ENCODE measurements at regions not wholly inside any gene's neighbourhood (a gene's known extent, or its start where the extent isn't known, plus 50 kb on each side); places are given as distances from the start of the nearest gene placed in this dataset.
"Not testable (repeated sequence)": the region's sequence is repeated elsewhere in the genome, so short reads cannot be mapped to it uniquely, and the experiment has no call there.

DNA sequence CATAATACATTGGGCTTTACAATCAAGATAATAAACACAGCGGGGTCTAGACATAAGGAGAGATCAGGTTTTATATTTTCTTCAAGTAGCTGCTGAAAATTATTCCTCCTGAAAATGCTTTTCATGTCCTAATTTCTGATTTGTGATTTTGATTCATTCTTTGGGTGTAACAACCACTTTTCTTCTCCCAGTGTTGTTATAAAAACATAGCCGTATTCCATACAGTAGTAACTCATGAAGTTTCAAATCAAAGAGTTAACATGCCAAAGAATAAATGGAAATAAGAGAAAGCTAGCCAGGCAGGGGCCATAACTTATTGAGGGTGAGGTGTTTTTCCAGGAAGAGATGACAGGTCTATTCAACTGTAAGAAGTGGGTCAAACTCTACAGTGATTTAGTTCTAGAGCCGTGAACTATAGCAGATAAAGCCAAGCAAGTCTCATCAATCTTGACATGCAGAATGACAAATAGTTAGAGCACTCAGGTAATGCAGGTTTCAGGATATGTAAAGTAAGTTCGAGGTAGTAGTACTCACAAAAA lies 934.4 kb upstream of the SLITRK1 start:
- Histone ChIP-seq H3K4me3 (ENCODE audit: extremely low read depth, insufficient read depth, low read length, poor library complexity, severe bottlenecking) (no peak overlapping the region), H3K27ac (ENCODE audit: low read depth, low read length, severe bottlenecking) (no peak overlapping the region), H3K4me1 (ENCODE audit: control insufficient read depth, insufficient read depth, low read length, poor library complexity, severe bottlenecking) (no peaks in the 10 kb centered on the region), H3K9me3 (ENCODE audit: control insufficient read depth, low read length) (no peaks in the 10 kb centered on the region), H3K36me3 (ENCODE audit: control insufficient read depth, insufficient read depth, low read length) (no peaks in the 10 kb centered on the region)
- WGBS, 2 experiments (ENCODE audit: insufficient coverage in 2 of 2) = 100% methylated on average over 1 of the region's 4 CpGs

DNA sequence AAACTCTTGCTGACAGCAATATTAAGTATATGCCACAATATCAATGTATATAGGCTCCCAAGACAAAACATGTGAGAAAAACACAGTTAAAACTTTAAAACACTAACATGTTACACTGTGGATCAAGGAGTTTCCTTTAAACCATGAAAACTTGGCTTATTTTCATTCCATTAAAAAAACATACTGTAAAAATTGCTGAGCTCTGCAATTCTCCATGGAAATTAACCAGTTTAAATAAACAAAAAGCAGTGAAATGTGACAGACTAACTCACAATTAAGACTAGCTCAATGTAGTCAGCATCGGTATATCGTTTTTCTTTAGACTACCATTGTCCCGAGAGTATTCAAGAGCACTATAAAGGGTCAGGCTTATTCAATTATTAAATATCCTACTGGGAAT lies 930.5 kb upstream of the SLITRK1 start:
- Histone ChIP-seq H3K4me1 (ENCODE audit: control insufficient read depth, insufficient read depth, low read length, poor library complexity, severe bottlenecking) (no peaks in the 10 kb centered on the region), H3K4me3 (ENCODE audit: extremely low read depth, insufficient read depth, low read length, poor library complexity, severe bottlenecking) (no peak overlapping the region), H3K9me3 (ENCODE audit: control insufficient read depth, low read length) (no peaks in the 10 kb centered on the region), H3K36me3 (ENCODE audit: control insufficient read depth, insufficient read depth, low read length) (no peaks in the 10 kb centered on the region), H3K27ac (ENCODE audit: low read depth, low read length, severe bottlenecking) (no peak overlapping the region)
- no CpG with 5 or more reads among the region's 3 CpGs for WGBS, 2 experiments (ENCODE audit: insufficient coverage in 2 of 2)

GRCh38 chr13:84812078-84812477 lies 929.8 kb upstream of the SLITRK1 start:
- Histone ChIP-seq H3K27ac (ENCODE audit: low read depth, low read length, severe bottlenecking) (no peak overlapping the region), H3K36me3 (ENCODE audit: control insufficient read depth, insufficient read depth, low read length) (no peaks in the 10 kb centered on the region), H3K4me1 (ENCODE audit: control insufficient read depth, insufficient read depth, low read length, poor library complexity, severe bottlenecking) (no peaks in the 10 kb centered on the region), H3K9me3 (ENCODE audit: control insufficient read depth, low read length) (no peaks in the 10 kb centered on the region), H3K4me3 (ENCODE audit: extremely low read depth, insufficient read depth, low read length, poor library complexity, severe bottlenecking) (no peak overlapping the region)
- WGBS, 2 experiments (ENCODE audit: insufficient coverage in 2 of 2) = no CpG with 5 or more reads among the region's 2 CpGs

DNA sequence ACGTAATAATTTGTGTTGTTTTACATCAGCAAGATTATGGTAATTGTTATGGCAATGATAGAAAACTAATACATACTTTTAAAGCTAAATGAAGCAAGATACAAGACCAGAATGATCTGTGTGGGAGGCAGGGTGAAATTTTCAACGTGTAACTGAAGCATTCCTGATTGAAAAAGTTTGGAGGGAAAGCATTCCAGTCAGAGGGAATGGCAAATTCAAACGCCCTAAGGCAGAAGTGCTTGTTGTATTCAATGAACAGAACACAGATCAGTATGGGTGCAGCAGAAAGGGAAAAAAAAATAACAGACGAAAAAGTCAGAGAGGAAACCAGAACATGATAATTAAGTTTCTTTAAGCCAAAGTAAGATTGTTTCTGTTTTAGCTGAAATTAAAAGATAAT lies 928.5 kb upstream of the SLITRK1 start:
- WGBS, 2 experiments (ENCODE audit: insufficient coverage in 2 of 2) = 18 to 50% methylated on average over 2 of the region's 4 CpGs
- no peaks in the 10 kb centered on the region for H3K4me1 ChIP-seq (ENCODE audit: control insufficient read depth, insufficient read depth, low read length, poor library complexity, severe bottlenecking)
- no peaks in the 10 kb centered on the region for H3K9me3 ChIP-seq (ENCODE audit: control insufficient read depth, low read length)
- H3K36me3 ChIP-seq (ENCODE audit: control insufficient read depth, insufficient read depth, low read length) = no peaks in the 10 kb centered on the region
- no peak overlapping the region for H3K27ac ChIP-seq (ENCODE audit: low read depth, low read length, severe bottlenecking)
- H3K4me3 ChIP-seq (ENCODE audit: extremely low read depth, insufficient read depth, low read length, poor library complexity, severe bottlenecking) = no peak overlapping the region

DNA sequence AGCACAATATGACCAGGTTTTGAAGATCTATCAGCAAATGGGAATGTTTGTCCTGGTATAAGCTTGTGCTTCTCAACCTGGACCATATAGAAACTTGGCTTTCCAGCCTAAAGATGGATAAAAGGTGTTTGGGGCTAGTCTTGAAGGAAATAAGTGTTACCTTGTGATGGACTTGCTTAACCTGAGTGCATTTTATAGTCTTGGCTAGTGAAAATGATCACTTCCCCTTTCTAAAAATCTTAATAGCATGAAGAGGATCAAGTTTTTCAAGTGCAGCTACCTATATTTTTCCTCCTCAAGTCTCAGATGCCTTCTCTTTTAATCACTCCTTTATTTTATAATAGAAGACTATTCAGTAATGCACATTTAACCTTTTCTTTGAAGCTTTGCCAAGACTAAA lies 919.8 kb upstream of the SLITRK1 start:
- no peak overlapping the region for H3K4me3 ChIP-seq (ENCODE audit: extremely low read depth, insufficient read depth, low read length, poor library complexity, severe bottlenecking)
- H3K36me3 ChIP-seq (ENCODE audit: control insufficient read depth, insufficient read depth, low read length) = no peaks in the 10 kb centered on the region
- H3K27ac ChIP-seq (ENCODE audit: low read depth, low read length, severe bottlenecking) = no peak overlapping the region
- H3K9me3 ChIP-seq (ENCODE audit: control insufficient read depth, low read length) = no peaks in the 10 kb centered on the region
- no peaks in the 10 kb centered on the region for H3K4me1 ChIP-seq (ENCODE audit: control insufficient read depth, insufficient read depth, low read length, poor library complexity, severe bottlenecking)

- Histone ChIP-seq H3K36me3 (ENCODE audit: control insufficient read depth, insufficient read depth, low read length) (no peaks in the 10 kb centered on the region), H3K27ac (ENCODE audit: low read depth, low read length, severe bottlenecking) (no peak overlapping the region), H3K4me1 (ENCODE audit: control insufficient read depth, insufficient read depth, low read length, poor library complexity, severe bottlenecking) (no peaks in the 10 kb centered on the region), H3K4me3 (ENCODE audit: extremely low read depth, insufficient read depth, low read length, poor library complexity, severe bottlenecking) (no peak overlapping the region), H3K9me3 (ENCODE audit: control insufficient read depth, low read length) (peaks cover 8% of the 10 kb centered on the region)
- no CpG with 5 or more reads among the region's 1 CpG for WGBS, 2 experiments (ENCODE audit: insufficient coverage in 2 of 2)
These were observed 902.3 kb upstream of the SLITRK1 start for GRCh38 chr13:84784443-84785153.

DNA sequence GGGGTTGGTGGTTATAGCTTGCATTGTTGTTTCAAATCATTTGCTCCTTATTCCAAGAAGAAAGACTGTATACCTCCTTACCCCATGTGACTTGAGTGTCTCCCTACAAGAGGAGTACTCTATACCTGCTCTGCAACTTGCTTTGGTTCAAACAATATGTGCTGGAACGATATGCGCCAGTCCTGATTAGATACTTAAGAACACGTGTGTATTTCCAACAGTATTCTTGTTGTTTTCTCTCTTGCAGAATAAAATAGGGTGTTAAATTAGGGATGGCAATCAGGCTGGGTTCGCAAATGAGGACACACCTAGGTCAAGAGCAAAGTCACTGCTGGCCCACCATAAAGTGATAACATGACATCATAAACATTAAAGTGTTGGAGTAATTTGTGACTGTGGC lies 895.0 kb upstream of the SLITRK1 start:
- Histone ChIP-seq H3K36me3 (ENCODE audit: control insufficient read depth, insufficient read depth, low read length) (no peaks in the 10 kb centered on the region), H3K27ac (ENCODE audit: low read depth, low read length, severe bottlenecking) (no peak overlapping the region), H3K9me3 (ENCODE audit: control insufficient read depth, low read length) (no peaks in the 10 kb centered on the region), H3K4me1 (ENCODE audit: control insufficient read depth, insufficient read depth, low read length, poor library complexity, severe bottlenecking) (no peaks in the 10 kb centered on the region), H3K4me3 (ENCODE audit: extremely low read depth, insufficient read depth, low read length, poor library complexity, severe bottlenecking) (no peak overlapping the region)
- WGBS, 2 experiments (ENCODE audit: insufficient coverage in 2 of 2) = 40 to 61% methylated on average over 2 to 3 of the region's 4 CpGs

DNA sequence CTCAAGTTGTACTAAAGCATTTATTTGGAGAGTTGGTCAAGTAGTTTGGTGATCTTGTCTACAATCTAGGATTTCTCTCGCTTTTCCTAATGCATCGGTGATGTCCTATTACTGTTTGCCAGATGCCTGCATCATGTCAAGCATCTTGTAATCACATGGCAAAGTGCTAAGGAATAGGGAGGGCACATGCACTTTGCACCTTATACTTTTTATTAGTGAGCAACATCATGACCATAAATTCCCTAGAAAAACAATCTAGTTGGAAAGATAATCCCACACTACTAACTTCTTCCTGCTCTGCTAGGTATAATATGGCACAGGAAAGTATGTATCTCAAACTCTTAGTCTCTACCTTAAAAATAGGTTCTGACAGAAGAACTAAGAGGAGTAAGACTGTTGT lies 894.3 kb upstream of the SLITRK1 start:
- no peaks in the 10 kb centered on the region for H3K36me3 ChIP-seq (ENCODE audit: control insufficient read depth, insufficient read depth, low read length)
- no peak overlapping the region for H3K27ac ChIP-seq (ENCODE audit: low read depth, low read length, severe bottlenecking)
- no peaks in the 10 kb centered on the region for H3K9me3 ChIP-seq (ENCODE audit: control insufficient read depth, low read length)
- H3K4me3 ChIP-seq (ENCODE audit: extremely low read depth, insufficient read depth, low read length, poor library complexity, severe bottlenecking) = no peak overlapping the region
- 100% methylated on average over 2 of the region's 2 CpGs; no CpG with 5 or more reads in 1 of the 2 experiments for WGBS, 2 experiments (ENCODE audit: insufficient coverage in 2 of 2)
- H3K4me1 ChIP-seq (ENCODE audit: control insufficient read depth, insufficient read depth, low read length, poor library complexity, severe bottlenecking) = no peaks in the 10 kb centered on the region

DNA sequence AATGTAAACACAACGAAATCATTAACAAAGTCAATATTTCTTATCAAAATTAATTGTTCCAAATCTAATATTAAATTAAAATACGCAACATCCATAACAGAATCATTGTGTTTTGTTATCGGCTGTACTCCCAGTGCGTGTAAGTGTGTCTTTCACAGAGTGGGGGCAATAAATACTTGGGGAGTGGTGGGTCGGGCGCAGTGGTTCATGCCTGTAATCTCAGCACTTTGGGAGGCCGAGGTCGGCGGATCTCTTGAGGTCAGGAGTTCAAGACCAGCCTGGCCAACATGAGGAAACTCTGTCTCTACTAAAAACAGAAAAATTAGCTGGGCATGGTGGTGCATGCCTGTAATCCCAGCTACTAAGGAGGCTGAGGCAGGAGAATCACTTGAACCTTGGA lies 893.6 kb upstream of the SLITRK1 start:
- not testable (repeated sequence) for H3K27ac ChIP-seq (ENCODE audit: low read depth, low read length, severe bottlenecking); H3K36me3 ChIP-seq (ENCODE audit: control insufficient read depth, insufficient read depth, low read length); H3K4me1 ChIP-seq (ENCODE audit: control insufficient read depth, insufficient read depth, low read length, poor library complexity, severe bottlenecking); H3K4me3 ChIP-seq (ENCODE audit: extremely low read depth, insufficient read depth, low read length, poor library complexity, severe bottlenecking); H3K9me3 ChIP-seq (ENCODE audit: control insufficient read depth, low read length)
- 78 to 100% methylated on average over 4 to 6 of the region's 9 CpGs for WGBS, 2 experiments (ENCODE audit: insufficient coverage in 2 of 2)

DNA sequence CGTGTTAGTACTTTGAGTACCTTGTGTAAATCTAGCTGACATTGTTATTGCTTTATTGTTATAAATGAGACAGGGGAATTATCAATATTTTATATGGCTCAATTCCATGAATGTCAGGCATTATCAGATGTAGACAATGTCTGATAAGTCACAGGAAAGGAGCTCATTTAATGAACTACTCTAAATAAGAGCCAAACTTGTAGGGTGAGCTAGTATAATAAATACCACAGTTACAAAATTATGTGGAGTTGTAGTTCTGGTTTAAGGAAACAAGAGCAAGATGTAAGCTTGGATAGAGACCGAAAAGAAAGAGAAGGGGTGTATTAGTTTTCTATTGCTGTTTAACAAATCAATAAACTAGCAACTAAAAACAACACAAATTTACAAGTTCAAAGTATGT lies 891.8 kb upstream of the SLITRK1 start:
- WGBS, 2 experiments (ENCODE audit: insufficient coverage in 2 of 2) = no CpG with 5 or more reads among the region's 2 CpGs
- no peaks in the 10 kb centered on the region for H3K4me1 ChIP-seq (ENCODE audit: control insufficient read depth, insufficient read depth, low read length, poor library complexity, severe bottlenecking)

GRCh38 chr13:84760956-84761355 lies 878.7 kb upstream of the SLITRK1 start:
- H3K4me1 ChIP-seq (ENCODE audit: control insufficient read depth, insufficient read depth, low read length, poor library complexity, severe bottlenecking) = no peaks in the 10 kb centered on the region
- H3K27ac ChIP-seq (ENCODE audit: low read depth, low read length, severe bottlenecking) = no peak overlapping the region
- no peaks in the 10 kb centered on the region for H3K36me3 ChIP-seq (ENCODE audit: control insufficient read depth, insufficient read depth, low read length)
- no peak overlapping the region for H3K4me3 ChIP-seq (ENCODE audit: extremely low read depth, insufficient read depth, low read length, poor library complexity, severe bottlenecking)
- H3K9me3 ChIP-seq (ENCODE audit: control insufficient read depth, low read length) = no peaks in the 10 kb centered on the region
- WGBS, 2 experiments (ENCODE audit: insufficient coverage in 2 of 2) = no CpG with 5 or more reads among the region's 1 CpG

More for the DNA sequence above, 891.8 kb upstream of the SLITRK1 start:
- no peak overlapping the region for H3K4me3 ChIP-seq (ENCODE audit: extremely low read depth, insufficient read depth, low read length, poor library complexity, severe bottlenecking)
- no peaks in the 10 kb centered on the region for H3K36me3 ChIP-seq (ENCODE audit: control insufficient read depth, insufficient read depth, low read length)
- H3K9me3 ChIP-seq (ENCODE audit: control insufficient read depth, low read length) = no peaks in the 10 kb centered on the region
- no peak overlapping the region for H3K27ac ChIP-seq (ENCODE audit: low read depth, low read length, severe bottlenecking)

All from mesodermal cell (in vitro differentiated cells).